SH-SY5Y (cell line): ENCODE measurements at regions not wholly inside any gene's neighbourhood (a gene's known extent, or its start where the extent isn't known, plus 50 kb on each side); places are given as distances from the start of the nearest gene placed in this dataset.

Source experiments
- GATA2 ChIP-seq: IDR thresholded peaks from 2 replicates; pipeline ENCODE4 v1.6.1; 2011; ENCODE audit warnings: mild to moderate bottlenecking, low read depth, low read length
- GATA3 ChIP-seq: IDR thresholded peaks from 2 replicates; pipeline ENCODE4 v1.6.1; 2011; ENCODE audit warnings: low read depth, mild to moderate bottlenecking, low read length, moderate library complexity

- TF ChIP-seq GATA2 (no peak), GATA3 (no peak)
Observed at GRCh38 chr12:58583940-58584339, 336.4 kb downstream of the LRIG3 start.

- TF ChIP-seq GATA2 (no peak), GATA3 (no peak)
Observed at GRCh38 chr12:58584880-58585279, 335.4 kb downstream of the LRIG3 start.

GRCh38 chr12:58586762-58587161, 333.5 kb downstream of the LRIG3 start:
- TF ChIP-seq GATA3 (no peak), GATA2 (no peak)

GRCh38 chr12:58588770-58589169, 331.5 kb downstream of the LRIG3 start:
- TF ChIP-seq GATA2, result no peak
- TF ChIP-seq GATA3, result no peak

GRCh38 chr12:58592475-58593207, 327.7 kb downstream of the LRIG3 start:
- TF ChIP-seq GATA2 (no peak), GATA3 (no peak)

- TF ChIP-seq GATA2 (no peak), GATA3 (no peak)
Observed at GRCh38 chr12:58593557-58594304, 326.6 kb downstream of the LRIG3 start.

- TF ChIP-seq GATA2, result no peak
- TF ChIP-seq GATA3, result no peak
Observed at GRCh38 chr12:58596381-58596780, 323.9 kb downstream of the LRIG3 start.

- TF ChIP-seq GATA3 (no peak), GATA2 (no peak)
Observed at GRCh38 chr12:58601529-58601928, 318.8 kb downstream of the LRIG3 start.

- TF ChIP-seq GATA2 (no peak), GATA3 (no peak)
Observed at GRCh38 chr12:58602179-58602578, 318.1 kb downstream of the LRIG3 start.

- TF ChIP-seq GATA3 (no peak), GATA2 (no peak)
Observed at GRCh38 chr12:58602736-58603135, 317.6 kb downstream of the LRIG3 start.

- TF ChIP-seq GATA2, result no peak
- no peak for TF ChIP-seq GATA3
Observed at GRCh38 chr12:58607805-58608204, 312.5 kb downstream of the LRIG3 start.

GRCh38 chr12:58608711-58609110, 311.6 kb downstream of the LRIG3 start:
- no peak for TF ChIP-seq GATA3
- TF ChIP-seq GATA2, result no peak

- TF ChIP-seq GATA3, result no peak
- no peak for TF ChIP-seq GATA2
Observed at GRCh38 chr12:58615047-58615446, 305.3 kb downstream of the LRIG3 start.

- TF ChIP-seq GATA3, result no peak
- TF ChIP-seq GATA2, result no peak
Observed at GRCh38 chr12:58615576-58615975, 304.7 kb downstream of the LRIG3 start.

- TF ChIP-seq GATA2, result no peak
- no peak for TF ChIP-seq GATA3
Observed at GRCh38 chr12:58616618-58617017, 303.7 kb downstream of the LRIG3 start.
